Right lobe of liver (tissue), 4 donors: ENCODE measurements at regions not wholly inside any gene's neighbourhood (a gene's known extent, or its start where the extent isn't known, plus 50 kb on each side); places are given as distances from the start of the nearest gene placed in this dataset.

Source experiments
- CTCF ChIP-seq, 4 donors: fragments of 200-600 bp in 3 of 4; fragments of 450-650 bp in 1 of 4; IDR thresholded peaks; one replicate each; pipeline versions ENCODE4 v1.5.1 to v1.8.0; 2016 to 2022; ENCODE audit warnings: antibody characterized with exemption in 4 of 4, mild to moderate bottlenecking in 2 of 4
- POLR2A ChIP-seq: fragments of 450-650 bp; IDR thresholded peaks from one replicate; pipeline ENCODE4 v1.6.1; 2017; ENCODE audit warnings: antibody characterized with exemption, mild to moderate bottlenecking
- donor health status: DM: no; HTN: no; CAD: no.
- donor health status: DM: no; HTN: no; CAD: no.
- donor health status: DM: no; HTN: yes; CAD: no.

GRCh38 chr2:7683708-7684107 lies 766.5 kb downstream of the RNF144A start:
- TF ChIP-seq CTCF (IDR thresholded peaks at IDR 0.05) = no peak
- TF ChIP-seq POLR2A = no peak
